ENCODE measurements at regions not wholly inside any gene's neighbourhood (a gene's known extent, or its start where the extent isn't known, plus 50 kb on each side); places are given as distances from the start of the nearest gene placed in this dataset.

DNA sequence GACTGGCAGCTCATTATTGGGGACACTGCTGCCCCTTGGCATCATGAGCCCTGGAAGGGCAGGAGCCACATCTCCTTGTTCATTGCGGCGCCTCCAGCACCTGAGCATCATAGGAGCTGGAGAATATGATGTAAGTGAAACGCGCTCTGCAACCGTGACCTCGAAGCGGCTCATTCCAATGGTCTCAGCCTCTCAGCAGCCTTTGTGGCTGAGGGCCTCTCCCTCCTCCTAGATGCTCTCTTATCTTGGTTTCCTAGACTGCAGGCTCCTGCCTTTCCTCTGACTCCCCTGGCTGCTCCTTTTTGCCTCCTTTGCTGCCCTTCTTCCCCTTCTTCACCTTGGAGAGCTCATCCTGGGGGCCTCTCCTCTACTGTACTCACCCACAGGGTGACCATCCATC, 83.6 kb upstream of the CASZ1 start:
- no peak for TF ChIP-seq GATA2 (IDR thresholded peaks at IDR 0.05; ENCODE audit: low read depth, low read length)
- TF ChIP-seq GATA3 (IDR thresholded peaks at IDR 0.05; ENCODE audit: low read depth, low read length) = no peak

DNA sequence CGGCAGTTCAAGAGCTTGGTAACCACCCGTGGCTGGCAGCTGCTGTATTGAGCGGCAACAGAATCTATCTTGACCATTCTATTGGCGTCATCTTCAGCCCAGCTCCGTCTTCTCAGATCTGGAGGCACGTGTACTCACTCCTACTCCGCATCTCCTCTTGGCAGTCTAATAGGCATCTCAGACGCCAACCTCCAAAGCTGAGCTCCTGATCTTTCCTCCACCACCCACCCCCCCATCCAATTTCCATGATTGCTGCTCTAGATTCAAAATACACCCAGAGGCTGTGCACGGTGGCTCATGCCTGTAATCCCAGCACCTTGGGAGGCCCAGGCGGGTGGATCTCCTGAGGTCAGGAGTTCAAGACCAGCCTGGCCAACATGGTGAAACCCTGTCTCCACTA, 84.6 kb upstream of the CASZ1 start:
- TF ChIP-seq GATA2 (IDR thresholded peaks at IDR 0.05; ENCODE audit: low read depth, low read length) = no peak

DNA sequence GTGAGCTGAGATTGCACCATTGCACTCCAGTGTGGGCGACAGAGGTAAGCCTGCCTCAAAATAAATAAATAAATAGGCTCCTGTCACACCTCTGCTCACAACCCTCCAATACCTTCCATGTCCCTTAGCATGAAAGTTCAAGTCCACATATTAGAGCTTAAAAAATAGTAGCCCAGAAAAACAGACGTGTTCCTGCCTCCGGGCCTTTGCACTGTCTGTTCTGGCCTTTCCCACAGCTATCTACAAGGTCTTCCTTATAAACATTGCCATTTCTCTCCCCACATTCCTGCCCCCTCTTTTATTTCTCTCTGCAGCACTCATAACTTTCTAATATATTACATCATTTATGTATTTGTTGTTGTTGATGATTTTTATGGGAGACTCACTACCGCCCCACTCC, 85.6 kb upstream of the CASZ1 start:
- TF ChIP-seq GATA2 (IDR thresholded peaks at IDR 0.05; ENCODE audit: low read depth, low read length) (no peak), GATA3 (IDR thresholded peaks at IDR 0.05; ENCODE audit: low read depth, low read length) (no peak)

DNA sequence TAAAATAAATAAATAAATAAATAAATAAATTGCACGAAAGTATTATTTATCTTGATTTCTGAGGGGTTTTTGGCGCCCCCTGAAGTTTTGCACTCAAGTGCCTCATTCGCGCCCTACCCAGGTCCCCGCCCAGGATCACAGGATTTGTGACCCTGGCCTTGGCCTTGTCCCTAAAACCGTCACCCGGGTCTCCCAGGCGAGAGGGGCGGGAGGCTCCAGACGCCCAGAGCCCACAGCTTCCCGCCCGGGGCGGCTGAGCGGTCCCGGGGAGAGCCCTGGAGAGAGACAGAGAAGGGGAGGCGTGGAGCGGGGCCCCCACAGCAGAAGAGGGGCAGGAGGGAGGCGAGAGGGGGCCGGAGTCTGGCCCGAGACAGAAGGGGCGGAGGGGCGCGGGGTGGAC, 91.8 kb upstream of the CASZ1 start:
- TF ChIP-seq GATA2 (IDR thresholded peaks at IDR 0.05; ENCODE audit: low read depth, low read length) = no peak
- TF ChIP-seq GATA3 (IDR thresholded peaks at IDR 0.05; ENCODE audit: low read depth, low read length) = no peak

DNA sequence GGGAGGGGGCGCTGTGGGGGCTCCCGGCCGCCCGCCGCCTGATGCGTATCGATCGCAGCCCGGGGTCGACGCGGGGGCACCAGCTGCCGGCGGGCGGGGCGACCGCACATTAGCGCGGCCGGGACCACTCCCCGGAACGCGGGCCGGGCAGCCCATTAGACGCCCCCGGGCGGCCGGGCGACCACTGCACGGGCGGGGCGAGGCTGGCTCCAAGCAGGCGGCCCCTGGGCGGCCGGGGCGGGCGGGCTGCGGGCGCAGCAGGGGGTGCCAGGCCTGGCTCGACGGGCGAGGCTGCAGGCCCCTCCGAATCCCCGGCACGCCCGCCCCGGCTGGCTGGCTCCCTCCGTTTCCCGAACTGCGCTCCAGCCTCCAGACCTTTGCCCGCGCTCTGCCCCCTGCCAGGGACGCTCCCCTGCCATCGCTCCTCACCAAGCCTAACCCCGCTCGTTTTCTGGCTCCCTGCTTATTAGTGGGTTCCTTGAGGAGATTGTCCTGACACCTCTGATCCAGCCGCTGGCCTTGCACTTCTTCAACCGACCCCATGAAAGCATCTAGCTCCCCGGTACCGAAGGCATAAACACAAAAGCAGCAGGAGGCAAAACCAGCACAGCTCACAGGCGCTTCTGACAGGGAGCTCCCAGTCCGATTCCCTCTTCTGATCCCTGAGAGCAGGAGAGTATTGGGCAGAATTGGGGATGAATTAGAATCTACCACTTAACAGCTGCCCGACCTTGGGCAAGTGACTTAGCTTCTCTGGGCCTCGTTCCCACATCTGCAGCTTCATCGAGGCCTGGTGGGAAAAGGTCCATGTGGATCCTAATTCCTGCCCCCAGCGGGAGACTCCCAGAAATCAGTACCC, 92.6 kb upstream of the CASZ1 start:
- no peak for TF ChIP-seq GATA2 (IDR thresholded peaks at IDR 0.05; ENCODE audit: low read depth, low read length)
- TF ChIP-seq GATA3 (IDR thresholded peaks at IDR 0.05; ENCODE audit: low read depth, low read length) = no peak

DNA sequence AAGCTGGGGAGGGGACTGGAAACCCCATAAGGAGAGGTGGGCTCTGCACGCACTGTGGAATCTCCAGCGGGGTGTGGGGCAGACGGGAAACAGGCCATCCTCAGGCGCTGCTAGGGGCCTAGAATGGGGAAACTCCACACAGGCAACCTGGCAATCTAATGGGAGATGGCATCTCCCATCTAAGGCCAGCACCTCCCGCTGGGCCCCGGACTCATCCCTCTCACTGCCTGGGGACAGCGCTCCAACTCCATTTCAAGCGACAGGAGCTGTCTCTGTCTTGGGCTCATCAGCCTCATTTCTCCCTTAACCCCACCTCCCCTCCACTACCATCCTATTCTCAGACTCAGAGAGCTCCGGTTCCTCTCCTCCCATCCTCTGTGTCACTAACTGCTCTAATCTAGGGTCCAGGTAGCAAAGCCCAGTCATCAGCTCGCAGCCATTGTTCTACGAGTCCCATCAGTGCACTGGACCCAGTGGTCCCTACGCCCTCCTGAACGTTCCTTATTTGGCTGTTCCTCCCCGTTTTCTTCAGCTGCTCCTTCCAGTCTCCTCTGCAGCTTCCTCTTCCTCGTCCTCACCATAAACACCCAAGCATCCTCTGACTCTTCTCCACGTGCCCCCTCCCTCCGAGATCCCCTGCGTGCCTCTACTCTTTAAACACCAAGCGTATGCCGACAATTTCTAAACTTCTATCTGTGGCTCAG, 93.4 kb upstream of the CASZ1 start:
- TF ChIP-seq GATA3 (IDR thresholded peaks at IDR 0.05; ENCODE audit: low read depth, low read length) = no peak
- no peak for TF ChIP-seq GATA2 (IDR thresholded peaks at IDR 0.05; ENCODE audit: low read depth, low read length)

DNA sequence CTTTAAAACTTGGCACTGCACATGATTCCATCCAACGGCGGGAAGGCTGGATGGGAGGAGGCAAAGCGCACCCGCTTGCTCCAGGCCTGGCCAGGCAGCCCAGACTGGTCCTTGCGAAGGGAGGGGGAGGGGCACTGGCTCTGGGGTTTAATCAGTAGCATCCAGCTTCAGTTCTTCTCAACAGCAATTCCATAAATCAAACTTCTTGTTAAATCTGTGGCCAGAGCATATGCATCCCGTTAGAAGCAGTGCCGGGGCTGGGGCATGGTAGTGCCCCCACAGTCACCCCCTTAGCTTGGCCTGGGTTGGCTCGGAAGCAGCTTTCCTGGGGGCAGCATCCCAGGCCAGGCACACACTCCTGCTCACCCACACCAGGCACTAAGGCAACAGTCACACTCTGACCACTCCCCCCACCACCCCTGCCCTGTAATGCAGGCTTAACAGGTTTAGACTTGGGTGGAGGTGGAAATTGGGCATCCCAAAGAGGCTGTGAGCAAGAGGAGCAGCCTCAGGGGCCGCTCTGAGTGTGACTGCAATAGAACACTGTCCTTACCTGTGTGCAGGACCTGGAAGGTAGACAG, 94.1 kb upstream of the CASZ1 start:
- TF ChIP-seq GATA3 (IDR thresholded peaks at IDR 0.05; ENCODE audit: low read depth, low read length) (no peak), GATA2 (IDR thresholded peaks at IDR 0.05; ENCODE audit: low read depth, low read length) (no peak)

DNA sequence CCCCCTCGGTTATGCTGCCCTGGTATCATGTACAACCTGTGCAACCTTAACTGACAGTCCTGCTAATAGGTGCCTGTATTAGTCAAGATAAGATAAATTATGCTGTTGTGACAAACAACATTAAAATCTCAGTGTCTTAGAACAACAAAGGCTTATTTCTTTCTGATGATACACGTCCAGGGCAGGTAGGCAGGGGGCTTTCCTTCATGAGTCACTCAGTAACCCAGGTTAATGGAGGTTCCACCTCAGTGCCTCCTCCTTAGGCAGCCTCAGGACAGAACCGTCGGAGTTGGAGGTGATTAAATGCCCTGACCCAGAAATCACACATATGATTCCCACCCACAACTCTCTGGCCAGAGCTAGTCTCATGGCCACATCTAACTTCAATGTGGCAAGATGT, 94.6 kb upstream of the CASZ1 start:
- no peak for TF ChIP-seq GATA3 (IDR thresholded peaks at IDR 0.05; ENCODE audit: low read depth, low read length)
- no peak for TF ChIP-seq GATA2 (IDR thresholded peaks at IDR 0.05; ENCODE audit: low read depth, low read length)

DNA sequence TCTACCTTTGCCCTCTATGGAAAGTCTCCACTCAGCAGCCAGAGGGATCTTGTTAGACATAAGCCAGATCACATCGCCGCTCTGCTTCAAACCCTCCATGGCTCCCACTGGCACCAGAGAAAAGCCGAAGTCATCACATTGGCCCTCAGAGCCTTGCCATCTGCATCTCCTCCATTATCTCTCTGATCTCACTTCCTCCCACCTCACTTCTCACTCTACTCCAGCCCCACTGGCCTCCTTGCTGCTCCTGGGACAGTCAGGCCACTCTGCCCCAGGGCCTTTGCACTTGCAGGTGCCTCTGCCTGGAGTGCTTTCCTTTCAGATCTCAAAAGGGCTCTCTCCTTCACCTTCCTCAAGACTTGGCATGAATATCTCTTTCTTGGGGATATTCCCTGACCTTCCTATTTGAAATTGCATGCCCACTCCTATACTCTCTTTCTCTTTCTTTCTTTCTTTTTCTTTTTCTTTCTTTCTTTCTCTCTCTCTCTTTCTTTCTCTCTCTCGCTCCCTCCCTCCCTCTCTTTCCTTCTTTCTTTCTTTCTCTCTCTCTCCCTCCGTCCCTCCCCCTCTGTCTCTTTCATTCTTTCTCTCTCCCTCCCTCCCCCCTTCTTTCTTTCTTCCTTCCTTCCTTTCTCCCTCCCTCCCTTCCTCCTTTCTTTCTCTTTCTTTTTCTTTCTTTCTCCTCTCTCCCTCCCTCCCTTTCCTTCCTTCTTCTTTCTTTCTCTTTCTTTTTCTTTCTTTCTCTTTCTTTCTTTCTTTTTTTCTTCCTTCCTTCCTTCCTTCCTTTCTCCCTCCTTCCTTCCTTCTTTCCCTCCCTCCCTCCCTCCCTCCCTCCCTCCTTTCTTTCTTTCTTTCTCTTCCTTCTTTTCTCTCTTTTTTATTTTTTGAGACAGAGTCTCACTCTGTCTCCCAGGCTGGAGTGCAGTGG, 96.0 kb upstream of the CASZ1 start:
- TF ChIP-seq GATA2 (IDR thresholded peaks at IDR 0.05; ENCODE audit: low read depth, low read length) (peak; percentile 43; the same call in 1 of the 2 replicates), GATA3 (IDR thresholded peaks at IDR 0.05; ENCODE audit: low read depth, low read length) (no peak)

DNA sequence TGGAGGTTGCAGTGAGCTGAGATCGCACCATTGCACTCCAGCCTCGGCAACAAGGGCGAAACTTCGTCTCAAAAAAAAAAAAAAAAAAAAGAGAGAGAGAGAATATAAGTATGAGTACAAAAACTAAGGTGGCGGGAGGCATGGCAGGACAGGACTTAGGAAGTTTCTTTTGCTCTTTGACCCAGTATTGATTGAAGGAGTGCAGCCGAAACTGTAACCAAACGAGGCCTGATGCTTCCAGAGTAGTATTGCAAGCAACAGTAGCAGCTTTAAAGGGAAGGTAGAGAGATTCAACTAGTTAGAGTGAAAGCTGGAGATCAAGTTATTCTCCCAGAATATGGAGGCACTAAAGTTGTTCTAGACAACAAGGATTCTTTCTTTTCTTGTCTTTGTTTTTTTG, 99.2 kb upstream of the CASZ1 start:
- TF ChIP-seq GATA3 (IDR thresholded peaks at IDR 0.05; ENCODE audit: low read depth, low read length) (no peak), GATA2 (IDR thresholded peaks at IDR 0.05; ENCODE audit: low read depth, low read length) (no peak)

DNA sequence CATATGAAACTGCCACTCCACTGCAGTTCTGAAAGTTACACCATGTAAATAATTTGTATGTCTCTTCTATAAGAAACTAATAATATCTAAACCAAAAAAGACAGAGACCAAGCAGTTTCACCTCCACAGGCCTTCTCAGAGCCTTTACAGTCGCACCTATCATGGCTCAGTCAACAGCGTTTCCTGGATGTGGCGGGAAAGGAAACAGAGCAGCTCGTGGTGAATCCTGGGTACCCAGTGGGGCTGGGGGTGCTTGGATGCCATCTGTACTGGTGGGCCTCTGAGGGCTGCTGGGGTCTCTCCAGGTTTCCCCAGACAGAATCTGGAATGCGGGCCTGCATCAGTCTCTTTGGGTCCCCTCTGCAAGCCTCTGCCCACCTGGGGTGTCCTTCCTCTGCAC, 100.2 kb upstream of the CASZ1 start:
- TF ChIP-seq GATA3 (IDR thresholded peaks at IDR 0.05; ENCODE audit: low read depth, low read length) = no peak
- no peak for TF ChIP-seq GATA2 (IDR thresholded peaks at IDR 0.05; ENCODE audit: low read depth, low read length)

DNA sequence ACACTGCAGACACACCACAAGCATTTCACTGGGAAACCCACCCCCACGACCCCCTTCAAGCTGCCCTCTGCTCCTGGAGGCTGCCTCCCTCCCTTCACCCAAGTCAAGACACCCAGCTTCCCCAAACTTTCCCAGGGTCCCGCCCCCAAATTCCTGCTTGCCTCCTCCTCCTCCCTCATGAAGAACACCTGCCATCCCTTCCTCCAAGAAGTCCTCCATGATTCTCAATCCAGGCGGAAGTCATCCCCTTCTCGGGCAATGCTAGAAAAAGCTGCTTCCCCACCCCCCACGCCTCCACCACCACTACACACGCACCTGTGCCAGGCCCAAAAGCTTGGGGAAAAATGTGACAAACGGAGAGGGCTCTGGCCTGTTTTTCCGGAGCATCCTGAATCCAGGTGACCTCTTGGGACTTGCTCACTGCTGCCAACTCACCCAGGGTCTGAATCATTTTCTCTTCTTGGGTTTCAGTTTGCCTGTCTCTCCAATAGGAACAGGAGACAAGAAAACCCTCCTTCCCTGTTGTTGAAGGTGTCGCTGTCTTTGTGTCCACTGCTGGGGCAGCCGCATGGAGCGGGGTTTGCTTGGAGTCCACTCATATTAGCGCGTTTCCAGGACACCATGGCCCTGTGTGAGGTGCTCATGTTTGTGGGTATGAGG, 101.0 kb upstream of the CASZ1 start:
- TF ChIP-seq GATA2 (IDR thresholded peaks at IDR 0.05; ENCODE audit: low read depth, low read length) (no peak), GATA3 (IDR thresholded peaks at IDR 0.05; ENCODE audit: low read depth, low read length) (no peak)

DNA sequence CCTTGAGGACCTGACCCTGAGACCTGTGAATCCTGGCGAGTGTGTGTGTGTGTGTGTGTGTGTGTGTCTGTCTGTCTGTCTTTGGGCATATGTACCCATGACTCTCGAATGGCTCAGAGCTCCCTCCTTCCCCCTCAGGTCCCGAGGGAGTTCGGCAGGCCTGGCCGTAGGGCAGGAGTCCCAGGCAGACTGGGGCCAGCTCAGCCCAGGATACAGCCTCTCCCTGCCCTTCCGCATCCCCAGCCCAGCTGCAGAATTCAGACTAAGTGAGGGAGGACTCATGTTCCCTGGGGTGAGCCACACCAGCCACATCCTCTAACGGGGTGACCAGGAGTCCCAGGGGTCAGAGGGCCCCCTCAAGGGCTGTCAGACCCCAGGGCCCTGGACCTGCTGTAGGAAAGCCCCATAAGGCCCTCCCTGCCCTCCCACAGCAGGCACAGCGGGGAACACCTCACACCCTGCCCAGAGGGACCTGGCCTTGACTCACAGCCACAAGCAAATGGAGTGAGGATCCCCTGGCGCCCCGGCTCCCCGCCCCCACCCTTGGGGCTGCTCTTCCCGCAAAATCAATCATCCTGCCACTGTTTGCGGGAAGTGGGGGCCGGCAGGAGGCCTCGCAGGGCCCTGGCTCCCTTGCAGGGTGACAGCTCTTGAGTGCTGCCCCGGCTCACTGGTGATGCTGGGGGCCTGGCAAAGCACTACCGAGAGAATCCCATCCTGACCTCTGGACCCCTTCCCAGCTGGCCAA, 101.7 kb upstream of the CASZ1 start:
- TF ChIP-seq GATA2 (IDR thresholded peaks at IDR 0.05; ENCODE audit: low read depth, low read length) (no peak), GATA3 (IDR thresholded peaks at IDR 0.05; ENCODE audit: low read depth, low read length) (no peak)

Data from SH-SY5Y (cell line).